ENCODE measurements at regions not wholly inside any gene's neighbourhood (a gene's known extent, or its start where the extent isn't known, plus 50 kb on each side); places are given as distances from the start of the nearest gene placed in this dataset.

DNA sequence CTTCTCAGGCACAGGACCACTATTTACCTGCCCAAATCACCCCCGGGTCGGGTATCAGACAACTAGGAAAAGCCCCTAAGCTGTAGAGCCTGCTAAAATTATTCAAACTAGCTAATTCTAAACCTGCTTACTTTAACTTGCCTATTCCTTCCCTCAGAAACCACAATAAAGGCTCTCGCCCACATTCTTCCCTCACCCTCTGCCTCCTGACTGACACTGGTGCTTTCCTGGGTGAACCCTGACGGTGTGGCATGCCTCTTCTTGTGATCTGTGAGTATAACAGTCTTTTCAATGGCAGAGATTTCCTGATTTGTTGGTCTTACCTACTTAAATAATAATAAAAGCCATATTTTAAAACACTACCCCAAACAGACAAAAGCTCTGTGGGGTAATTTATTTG, 209.4 kb upstream of the XIST start:
- TF ChIP-seq ZNF701 (tag by site-specific recombination; IDR thresholded peaks at IDR 0.05), result no peak
- no peak for TF ChIP-seq ZNF707 (tag by site-specific recombination; IDR thresholded peaks at IDR 0.05)
- TF ChIP-seq, protein P1, sequence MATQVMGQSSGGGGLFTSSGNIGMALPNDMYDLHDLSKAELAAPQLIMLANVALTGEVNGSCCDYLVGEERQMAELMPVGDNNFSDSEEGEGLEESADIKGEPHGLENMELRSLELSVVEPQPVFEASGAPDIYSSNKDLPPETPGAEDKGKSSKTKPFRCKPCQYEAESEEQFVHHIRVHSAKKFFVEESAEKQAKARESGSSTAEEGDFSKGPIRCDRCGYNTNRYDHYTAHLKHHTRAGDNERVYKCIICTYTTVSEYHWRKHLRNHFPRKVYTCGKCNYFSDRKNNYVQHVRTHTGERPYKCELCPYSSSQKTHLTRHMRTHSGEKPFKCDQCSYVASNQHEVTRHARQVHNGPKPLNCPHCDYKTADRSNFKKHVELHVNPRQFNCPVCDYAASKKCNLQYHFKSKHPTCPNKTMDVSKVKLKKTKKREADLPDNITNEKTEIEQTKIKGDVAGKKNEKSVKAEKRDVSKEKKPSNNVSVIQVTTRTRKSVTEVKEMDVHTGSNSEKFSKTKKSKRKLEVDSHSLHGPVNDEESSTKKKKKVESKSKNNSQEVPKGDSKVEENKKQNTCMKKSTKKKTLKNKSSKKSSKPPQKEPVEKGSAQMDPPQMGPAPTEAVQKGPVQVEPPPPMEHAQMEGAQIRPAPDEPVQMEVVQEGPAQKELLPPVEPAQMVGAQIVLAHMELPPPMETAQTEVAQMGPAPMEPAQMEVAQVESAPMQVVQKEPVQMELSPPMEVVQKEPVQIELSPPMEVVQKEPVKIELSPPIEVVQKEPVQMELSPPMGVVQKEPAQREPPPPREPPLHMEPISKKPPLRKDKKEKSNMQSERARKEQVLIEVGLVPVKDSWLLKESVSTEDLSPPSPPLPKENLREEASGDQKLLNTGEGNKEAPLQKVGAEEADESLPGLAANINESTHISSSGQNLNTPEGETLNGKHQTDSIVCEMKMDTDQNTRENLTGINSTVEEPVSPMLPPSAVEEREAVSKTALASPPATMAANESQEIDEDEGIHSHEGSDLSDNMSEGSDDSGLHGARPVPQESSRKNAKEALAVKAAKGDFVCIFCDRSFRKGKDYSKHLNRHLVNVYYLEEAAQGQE (tag by site-specific recombination; IDR thresholded peaks at IDR 0.05), result no peak
- TF ChIP-seq, protein P2, sequence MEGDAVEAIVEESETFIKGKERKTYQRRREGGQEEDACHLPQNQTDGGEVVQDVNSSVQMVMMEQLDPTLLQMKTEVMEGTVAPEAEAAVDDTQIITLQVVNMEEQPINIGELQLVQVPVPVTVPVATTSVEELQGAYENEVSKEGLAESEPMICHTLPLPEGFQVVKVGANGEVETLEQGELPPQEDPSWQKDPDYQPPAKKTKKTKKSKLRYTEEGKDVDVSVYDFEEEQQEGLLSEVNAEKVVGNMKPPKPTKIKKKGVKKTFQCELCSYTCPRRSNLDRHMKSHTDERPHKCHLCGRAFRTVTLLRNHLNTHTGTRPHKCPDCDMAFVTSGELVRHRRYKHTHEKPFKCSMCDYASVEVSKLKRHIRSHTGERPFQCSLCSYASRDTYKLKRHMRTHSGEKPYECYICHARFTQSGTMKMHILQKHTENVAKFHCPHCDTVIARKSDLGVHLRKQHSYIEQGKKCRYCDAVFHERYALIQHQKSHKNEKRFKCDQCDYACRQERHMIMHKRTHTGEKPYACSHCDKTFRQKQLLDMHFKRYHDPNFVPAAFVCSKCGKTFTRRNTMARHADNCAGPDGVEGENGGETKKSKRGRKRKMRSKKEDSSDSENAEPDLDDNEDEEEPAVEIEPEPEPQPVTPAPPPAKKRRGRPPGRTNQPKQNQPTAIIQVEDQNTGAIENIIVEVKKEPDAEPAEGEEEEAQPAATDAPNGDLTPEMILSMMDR (tag by site-specific recombination; IDR thresholded peaks at IDR 0.05), result no peak
- TF ChIP-seq YY1 (tag by site-specific recombination; IDR thresholded peaks at IDR 0.05), result no peak
- TF ChIP-seq ZNF654 (tag by site-specific recombination; IDR thresholded peaks at IDR 0.05; ENCODE audit: low read depth), result no peak
- no peak for TF ChIP-seq ZNF549 (tag by site-specific recombination; IDR thresholded peaks at IDR 0.05)
- TF ChIP-seq, protein P3, sequence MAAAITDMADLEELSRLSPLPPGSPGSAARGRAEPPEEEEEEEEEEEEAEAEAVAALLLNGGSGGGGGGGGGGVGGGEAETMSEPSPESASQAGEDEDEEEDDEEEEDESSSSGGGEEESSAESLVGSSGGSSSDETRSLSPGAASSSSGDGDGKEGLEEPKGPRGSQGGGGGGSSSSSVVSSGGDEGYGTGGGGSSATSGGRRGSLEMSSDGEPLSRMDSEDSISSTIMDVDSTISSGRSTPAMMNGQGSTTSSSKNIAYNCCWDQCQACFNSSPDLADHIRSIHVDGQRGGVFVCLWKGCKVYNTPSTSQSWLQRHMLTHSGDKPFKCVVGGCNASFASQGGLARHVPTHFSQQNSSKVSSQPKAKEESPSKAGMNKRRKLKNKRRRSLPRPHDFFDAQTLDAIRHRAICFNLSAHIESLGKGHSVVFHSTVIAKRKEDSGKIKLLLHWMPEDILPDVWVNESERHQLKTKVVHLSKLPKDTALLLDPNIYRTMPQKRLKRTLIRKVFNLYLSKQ (tag by site-specific recombination; IDR thresholded peaks at IDR 0.05; ENCODE audit: borderline replicate concordance), result no peak
- TF ChIP-seq PRDM1 (tag by site-specific recombination; IDR thresholded peaks at IDR 0.05), result no peak

Data from HEK293 (cell line).